ENCODE measurements at regions not wholly inside any gene's neighbourhood (a gene's known extent, or its start where the extent isn't known, plus 50 kb on each side); places are given as distances from the start of the nearest gene placed in this dataset.

GRCh38 chr6:144413418-144413817, 128.3 kb downstream of the UTRN start:
- TF ChIP-seq YY1 (IDR thresholded peaks at IDR 0.05; ENCODE audit: insufficient read depth, insufficient read length) (no peak), SUZ12 (IDR thresholded peaks at IDR 0.05; ENCODE audit: extremely low read depth, insufficient read depth, insufficient read length) (no peak), ZNF274 (IDR thresholded peaks at IDR 0.05; ENCODE audit: low read depth, low read length) (no peak)

All from NT2/D1 (cell line).